Hepatocyte (in vitro differentiated cells): ENCODE measurements at regions not wholly inside any gene's neighbourhood (a gene's known extent, or its start where the extent isn't known, plus 50 kb on each side); places are given as distances from the start of the nearest gene placed in this dataset.

Experiments used
- DNase-seq: peaks from one replicate; pipeline ENCODE4 v3.0.0-alpha.2; 2016; ENCODE audit warnings: low spot score
- H2AFZ ChIP-seq: fragments of 200-600 bp; sonication (generic); 2 replicates; pipeline ENCODE4 v1.6.0; 2016; ENCODE audit warnings: antibody characterized with exemption, mild to moderate bottlenecking
- H3K27ac ChIP-seq: fragments of 200-600 bp; sonication (generic); 2 replicates; pipeline ENCODE4 v1.5.1; 2016; ENCODE audit warnings: mild to moderate bottlenecking
- H3K27me3 ChIP-seq: fragments of 200-600 bp; sonication (generic); 2 replicates; pipeline ENCODE4 v1.6.1; 2016
- H3K36me3 ChIP-seq: fragments of 200-600 bp; sonication (generic); replicated peaks from 2 replicates; pipeline ENCODE4 v1.5.1; 2016; ENCODE audit warnings: low read depth; ENCODE audit not compliant: insufficient read depth
- H3K4me1 ChIP-seq: fragments of 200-600 bp; sonication (generic); 2 replicates; pipeline ENCODE4 v1.5.1; 2016; ENCODE audit warnings: mild to moderate bottlenecking, moderate library complexity; ENCODE audit not compliant: insufficient read depth
- H3K4me2 ChIP-seq: fragments of 200-600 bp; sonication (generic); 2 replicates; pipeline ENCODE4 v1.6.0; 2016
- H3K4me3 ChIP-seq: fragments of 200-600 bp; sonication (generic); 2 replicates; pipeline ENCODE4 v1.5.1; 2016; ENCODE audit warnings: mild to moderate bottlenecking
- H3K79me2 ChIP-seq: fragments of 200-600 bp; sonication (generic); 2 replicates; pipeline ENCODE4 v1.6.0; 2017; ENCODE audit warnings: mild to moderate bottlenecking
- H3K9me2 ChIP-seq: fragments of 200-600 bp; sonication (generic); replicated peaks from 2 replicates; pipeline ENCODE4 v1.6.0; 2017; ENCODE audit warnings: mild to moderate bottlenecking; ENCODE audit not compliant: insufficient read depth
- H3K9me3 ChIP-seq: fragments of 200-600 bp; sonication (generic); 2 replicates; pipeline ENCODE4 v1.5.1; 2016; ENCODE audit warnings: low read depth, mild to moderate bottlenecking
- H4K20me1 ChIP-seq: fragments of 200-600 bp; sonication (generic); 2 replicates; pipeline ENCODE4 v1.6.0; 2016; ENCODE audit warnings: mild to moderate bottlenecking; ENCODE audit not compliant: insufficient read depth, poor library complexity, severe bottlenecking
- CTCF ChIP-seq: fragments of 200-600 bp; sonication (generic); IDR thresholded peaks from 2 replicates; pipeline ENCODE4 v1.5.1; 2016; ENCODE audit warnings: antibody characterized with exemption, mild to moderate bottlenecking; ENCODE audit not compliant: poor library complexity
- EZH2 ChIP-seq: fragments of 200-600 bp; sonication (generic); IDR thresholded peaks from 2 replicates; pipeline ENCODE4 v1.6.1; 2016; ENCODE audit warnings: antibody characterized with exemption, mild to moderate bottlenecking, borderline replicate concordance
- EZH2phosphoT487 ChIP-seq: fragments of 200-600 bp; sonication (generic); IDR thresholded peaks from one replicate; pipeline ENCODE4 v1.6.1; 2018; ENCODE audit warnings: antibody characterized with exemption, mild to moderate bottlenecking, low read depth, moderate library complexity; ENCODE audit not compliant: unreplicated experiment, severe bottlenecking
- WGBS: methylation state at CpG from one replicate; pipeline ENCODE4 v1.1.6; 2016; ENCODE audit warnings: low lambda C conversion rate; ENCODE audit errors: missing lambda C conversion rate; 5-methylcytosine and 5-hydroxymethylcytosine counted together

GRCh38 chr1:22352355-22352754 is 99.3 kb upstream of the ZBTB40 start:
- Histone ChIP-seq H3K79me2 (no peaks in the 10 kb centered on the region), H4K20me1 (no peaks in the 10 kb centered on the region), H3K9me2 (no peaks in the 10 kb centered on the region), H3K4me2 (no peak overlapping the region), H3K27ac (no peak overlapping the region), H3K4me1 (peaks cover 25% of the 10 kb centered on the region), H2AFZ (no peak overlapping the region), H3K36me3 (no peaks in the 10 kb centered on the region), H3K27me3 (peaks cover 22% of the 10 kb centered on the region), H3K9me3 (no peaks in the 10 kb centered on the region), H3K4me3 (no peak overlapping the region)
- WGBS = 90% methylated on average over 6 of the region's 6 CpGs
- DNase-seq = no peak
- TF ChIP-seq EZH2 = no peak
- TF ChIP-seq EZH2phosphoT487 = no peak
- no peak for TF ChIP-seq CTCF

GRCh38 chr1:22352896-22353295 is 98.8 kb upstream of the ZBTB40 start:
- Histone ChIP-seq H3K36me3 (no peaks in the 10 kb centered on the region), H3K9me3 (no peaks in the 10 kb centered on the region), H3K9me2 (no peaks in the 10 kb centered on the region), H4K20me1 (no peaks in the 10 kb centered on the region), H3K27ac (no peak overlapping the region), H2AFZ (no peak overlapping the region), H3K4me3 (no peak overlapping the region), H3K4me2 (no peak overlapping the region), H3K4me1 (peaks cover 25% of the 10 kb centered on the region), H3K27me3 (peaks cover 27% of the 10 kb centered on the region), H3K79me2 (no peaks in the 10 kb centered on the region)
- DNase-seq = no peak
- 96% methylated on average over 7 of the region's 7 CpGs for WGBS
- TF ChIP-seq EZH2phosphoT487 (no peak), CTCF (no peak), EZH2 (no peak)

GRCh38 chr1:22359427-22359826 is 92.2 kb upstream of the ZBTB40 start:
- Histone ChIP-seq H3K27me3 (peaks cover 10% of the 10 kb centered on the region), H3K9me2 (no peaks in the 10 kb centered on the region), H2AFZ (no peak overlapping the region), H3K36me3 (no peaks in the 10 kb centered on the region), H3K4me3 (no peak overlapping the region), H4K20me1 (no peaks in the 10 kb centered on the region), H3K27ac (no peak overlapping the region), H3K4me1 (no peaks in the 10 kb centered on the region), H3K9me3 (no peaks in the 10 kb centered on the region), H3K79me2 (no peaks in the 10 kb centered on the region), H3K4me2 (no peak overlapping the region)
- DNase-seq = no peak
- 82% methylated on average over 4 of the region's 4 CpGs for WGBS
- no peak for TF ChIP-seq CTCF
- no peak for TF ChIP-seq EZH2phosphoT487

GRCh38 chr1:22362626-22363402 is 88.8 kb upstream of the ZBTB40 start:
- peaks cover 9% of the 10 kb centered on the region for H3K27me3 ChIP-seq
- no peaks in the 10 kb centered on the region for H3K79me2 ChIP-seq
- H3K9me3 ChIP-seq = no peaks in the 10 kb centered on the region
- WGBS = 84% methylated on average over 6 of the region's 6 CpGs
- no peaks in the 10 kb centered on the region for H3K9me2 ChIP-seq
- H3K4me2 ChIP-seq = no peak overlapping the region
- H4K20me1 ChIP-seq = no peaks in the 10 kb centered on the region
- no peak overlapping the region for H2AFZ ChIP-seq
- no peaks in the 10 kb centered on the region for H3K4me1 ChIP-seq
- no peak overlapping the region for H3K4me3 ChIP-seq
- H3K36me3 ChIP-seq = no peaks in the 10 kb centered on the region
- no peak for DNase-seq
- TF ChIP-seq CTCF (no peak), EZH2phosphoT487 (no peak), EZH2 (no peak)
- no peak overlapping the region for H3K27ac ChIP-seq
